GM19467 (cell line): ENCODE measurements at regions not wholly inside any gene's neighbourhood (a gene's known extent, or its start where the extent isn't known, plus 50 kb on each side); places are given as distances from the start of the nearest gene placed in this dataset.

ENCODE experiments used
- ATAC-seq: cut with Tn5 transposase; IDR thresholded peaks from one replicate; pipeline ENCODE4 v1.9.1; 2021; ENCODE audit warnings: mild to moderate bottlenecking, moderate library complexity; ENCODE audit not compliant: unreplicated experiment

- no peak for ATAC-seq
These were observed 134.5 kb downstream of the URB2 start for GRCh38 chr1:229760478-229760996.

GRCh38 chr1:229762891-229763290 is 136.8 kb downstream of the URB2 start:
- no peak for ATAC-seq

GRCh38 chr1:229768232-229768631 is 142.2 kb downstream of the URB2 start:
- no peak for ATAC-seq

- no peak for ATAC-seq
These were observed 143.0 kb downstream of the URB2 start for GRCh38 chr1:229769006-229769405.

GRCh38 chr1:229769809-229770208 is 143.8 kb downstream of the URB2 start:
- ATAC-seq, result no peak

- ATAC-seq, result no peak
These were observed 152.7 kb downstream of the URB2 start for GRCh38 chr1:229778794-229779193.

GRCh38 chr1:229781453-229781852 is 155.4 kb downstream of the URB2 start:
- no peak for ATAC-seq

GRCh38 chr1:229782469-229782868 is 156.4 kb downstream of the URB2 start:
- ATAC-seq, result no peak

- no peak for ATAC-seq
These were observed 158.8 kb downstream of the URB2 start for GRCh38 chr1:229784834-229785233.

GRCh38 chr1:229786974-229787610 is 161.0 kb downstream of the URB2 start:
- no peak for ATAC-seq

GRCh38 chr1:229788004-229788403 is 162.0 kb downstream of the URB2 start:
- ATAC-seq, result no peak

- no peak for ATAC-seq
These were observed 166.2 kb downstream of the URB2 start for GRCh38 chr1:229792012-229792975.

- ATAC-seq, result no peak
These were observed 167.4 kb downstream of the URB2 start for GRCh38 chr1:229793488-229793887.

- ATAC-seq, result no peak
These were observed 172.5 kb downstream of the URB2 start for GRCh38 chr1:229798558-229798957.

- no peak for ATAC-seq
These were observed 177.7 kb downstream of the URB2 start for GRCh38 chr1:229803626-229804217.

- ATAC-seq, result no peak
These were observed 182.2 kb downstream of the URB2 start for GRCh38 chr1:229808272-229808671.

GRCh38 chr1:229810140-229810539 is 184.1 kb downstream of the URB2 start:
- ATAC-seq, result no peak

- ATAC-seq, result no peak
These were observed 184.9 kb downstream of the URB2 start for GRCh38 chr1:229810961-229811360.

- no peak for ATAC-seq
These were observed 186.1 kb downstream of the URB2 start for GRCh38 chr1:229812148-229812547.

GRCh38 chr1:229812693-229813092 is 186.6 kb downstream of the URB2 start:
- no peak for ATAC-seq

GRCh38 chr1:229815076-229815475 is 189.0 kb downstream of the URB2 start:
- ATAC-seq, result no peak

GRCh38 chr1:229815961-229816360 is 189.9 kb downstream of the URB2 start:
- no peak for ATAC-seq
